Ascending aorta (tissue), 2 donors: ENCODE measurements at regions not wholly inside any gene's neighbourhood (a gene's known extent, or its start where the extent isn't known, plus 50 kb on each side); places are given as distances from the start of the nearest gene placed in this dataset.
A peak's percentile ranks its signal among the peaks of the same experiment; 100 is the strongest.

ENCODE experiments used
- DNase-seq, 2 donors: peaks; one replicate each; pipeline ENCODE4 v3.0.0-alpha.2; 2019; ENCODE audit warnings: low spot score in 2 of 2
- H3K27ac ChIP-seq, 2 donors: fragments of 200-600 bp; sonication (generic); one replicate each; pipeline ENCODE4 v1.5.1; 2016 to 2017; ENCODE audit warnings: mild to moderate bottlenecking in 1 of 2
- H3K27me3 ChIP-seq: fragments of 200-600 bp; sonication (generic); one replicate; pipeline ENCODE4 v1.5.1; 2017
- H3K36me3 ChIP-seq, 2 donors: fragments of 200-600 bp; sonication (generic); one replicate each; pipeline ENCODE4 v1.5.1; 2016
- H3K4me1 ChIP-seq, 2 donors: fragments of 200-600 bp; sonication (generic); one replicate each; pipeline ENCODE4 v1.5.1; 2016 to 2017; ENCODE audit warnings: mild to moderate bottlenecking in 1 of 2
- H3K4me3 ChIP-seq, 2 donors: fragments of 200-600 bp; sonication (generic); one replicate each; pipeline ENCODE4 v1.5.1; 2016 to 2017; ENCODE audit warnings: mild to moderate bottlenecking in 1 of 2
- H3K9me3 ChIP-seq, 2 donors: fragments of 200-600 bp; sonication (generic); one replicate each; pipeline ENCODE4 v1.5.1; 2016
- intact Hi-C: fragments of 100-400 bp; cut with DNase I; formaldehyde crosslinking; loops from one replicate; pipeline ENCODE4 v1.15.1; 2023
- TF ChIP-seq, protein P1 (sequence below), 3 experiments: fragments of 200-600 bp in 2 of 3; fragments of 450-650 bp in 1 of 3; sonication (generic) in 2 of 3; IDR thresholded peaks; one replicate each; pipeline ENCODE4 v1.5.1; 2016 to 2019; ENCODE audit warnings: antibody characterized with exemption in 3 of 3, mild to moderate bottlenecking in 1 of 3, moderate library complexity in 1 of 3

DNA sequence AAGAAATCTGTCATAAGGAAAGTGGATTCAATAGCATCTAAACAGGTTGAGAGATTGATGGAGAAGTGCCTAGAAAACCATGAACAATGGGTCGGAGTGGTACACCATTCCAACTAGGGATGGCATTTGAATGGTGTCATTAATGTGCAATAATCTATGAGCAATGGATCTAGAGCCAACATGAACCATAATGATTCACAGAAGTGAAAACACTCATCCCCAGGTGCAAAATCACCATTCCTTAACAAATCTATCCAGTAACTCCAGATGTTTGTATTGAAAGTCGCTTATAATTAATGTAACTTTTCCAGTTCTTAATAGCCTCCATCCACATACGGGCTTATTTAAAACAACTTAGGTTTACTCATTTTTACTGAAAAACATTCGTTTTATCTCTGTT lies 201.3 kb upstream of the ADGRL4 start:
- intact Hi-C loops: no loop called here
- H3K27ac ChIP-seq: no peak overlapping the region

GRCh38 chr1:79207331-79207730 lies 200.8 kb upstream of the ADGRL4 start:
- Histone ChIP-seq H3K27ac (no peak overlapping the region), H3K9me3 (no peaks in the 10 kb centered on the region), H3K36me3 (no peaks in the 10 kb centered on the region), H3K4me1 (no peaks in the 10 kb centered on the region), H3K4me3 (no peak overlapping the region), H3K27me3 (no peaks in the 10 kb centered on the region)
- intact Hi-C loops: no loop called here
- no peak for DNase-seq
- TF ChIP-seq, protein P1, sequence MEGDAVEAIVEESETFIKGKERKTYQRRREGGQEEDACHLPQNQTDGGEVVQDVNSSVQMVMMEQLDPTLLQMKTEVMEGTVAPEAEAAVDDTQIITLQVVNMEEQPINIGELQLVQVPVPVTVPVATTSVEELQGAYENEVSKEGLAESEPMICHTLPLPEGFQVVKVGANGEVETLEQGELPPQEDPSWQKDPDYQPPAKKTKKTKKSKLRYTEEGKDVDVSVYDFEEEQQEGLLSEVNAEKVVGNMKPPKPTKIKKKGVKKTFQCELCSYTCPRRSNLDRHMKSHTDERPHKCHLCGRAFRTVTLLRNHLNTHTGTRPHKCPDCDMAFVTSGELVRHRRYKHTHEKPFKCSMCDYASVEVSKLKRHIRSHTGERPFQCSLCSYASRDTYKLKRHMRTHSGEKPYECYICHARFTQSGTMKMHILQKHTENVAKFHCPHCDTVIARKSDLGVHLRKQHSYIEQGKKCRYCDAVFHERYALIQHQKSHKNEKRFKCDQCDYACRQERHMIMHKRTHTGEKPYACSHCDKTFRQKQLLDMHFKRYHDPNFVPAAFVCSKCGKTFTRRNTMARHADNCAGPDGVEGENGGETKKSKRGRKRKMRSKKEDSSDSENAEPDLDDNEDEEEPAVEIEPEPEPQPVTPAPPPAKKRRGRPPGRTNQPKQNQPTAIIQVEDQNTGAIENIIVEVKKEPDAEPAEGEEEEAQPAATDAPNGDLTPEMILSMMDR (IDR thresholded peaks at IDR 0.05): no peak

More for the DNA sequence above, 201.3 kb upstream of the ADGRL4 start:
- Histone ChIP-seq H3K9me3 (no peaks in the 10 kb centered on the region), H3K36me3 (no peaks in the 10 kb centered on the region), H3K4me1 (no peaks in the 10 kb centered on the region), H3K4me3 (no peak overlapping the region), H3K27me3 (no peaks in the 10 kb centered on the region)
- TF ChIP-seq, protein P1 (IDR thresholded peaks at IDR 0.05): no peak
- no peak for DNase-seq

DNA sequence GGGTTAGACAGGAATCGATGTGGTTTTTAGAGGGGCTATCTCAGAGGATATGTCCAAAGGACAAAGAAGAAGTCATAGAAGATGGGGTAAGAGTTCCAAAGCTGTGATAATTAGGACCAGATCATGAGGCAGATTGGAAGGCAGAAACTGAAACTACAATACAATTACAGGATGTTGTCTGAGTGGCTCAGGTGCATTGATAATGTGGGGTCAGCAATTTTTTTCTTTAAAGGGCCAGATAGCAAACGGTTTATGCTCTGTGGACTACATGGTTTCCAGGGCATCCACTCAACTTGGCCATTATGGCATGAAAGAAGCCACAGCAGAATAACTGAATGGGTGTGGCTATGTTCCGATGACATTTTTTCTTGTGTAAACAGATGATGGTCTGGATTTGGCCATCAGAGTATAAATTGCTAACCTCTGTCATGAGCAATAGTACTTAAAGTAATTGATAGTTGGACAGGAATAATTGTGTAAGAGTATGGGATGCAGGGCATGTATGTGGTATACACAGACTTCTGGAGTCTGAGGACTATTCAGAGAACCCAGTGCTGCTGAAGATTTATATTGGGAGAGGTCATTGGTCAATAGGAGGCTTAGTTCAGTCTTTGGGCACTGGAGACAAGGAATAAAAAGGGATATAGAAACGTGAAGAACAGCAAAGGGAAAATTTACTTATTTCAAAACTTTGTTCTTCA lies 198.4 kb upstream of the ADGRL4 start:
- no peak overlapping the region for H3K4me3 ChIP-seq
- TF ChIP-seq, protein P1 (IDR thresholded peaks at IDR 0.05): no peak
- intact Hi-C loops: no loop called here
- no peaks in the 10 kb centered on the region for H3K27me3 ChIP-seq
- no peaks in the 10 kb centered on the region for H3K9me3 ChIP-seq
- H3K36me3 ChIP-seq: no peaks in the 10 kb centered on the region
- no peak for DNase-seq
- H3K27ac ChIP-seq: no peak overlapping the region
- no peaks in the 10 kb centered on the region for H3K4me1 ChIP-seq

GRCh38 chr1:79198832-79199231 lies 192.3 kb upstream of the ADGRL4 start:
- no peak overlapping the region for H3K4me3 ChIP-seq
- H3K4me1 ChIP-seq: no peaks in the 10 kb centered on the region
- TF ChIP-seq, protein P1 (IDR thresholded peaks at IDR 0.05): no peak
- no peaks in the 10 kb centered on the region for H3K36me3 ChIP-seq
- no peak overlapping the region for H3K27ac ChIP-seq
- no peaks in the 10 kb centered on the region for H3K27me3 ChIP-seq
- intact Hi-C loops: loop anchor here (5.0 kb wide), 1 partner anchor 362 kb away; no protein-coding TSS in a partner anchor
- no peak for DNase-seq
- H3K9me3 ChIP-seq: no peaks in the 10 kb centered on the region

DNA sequence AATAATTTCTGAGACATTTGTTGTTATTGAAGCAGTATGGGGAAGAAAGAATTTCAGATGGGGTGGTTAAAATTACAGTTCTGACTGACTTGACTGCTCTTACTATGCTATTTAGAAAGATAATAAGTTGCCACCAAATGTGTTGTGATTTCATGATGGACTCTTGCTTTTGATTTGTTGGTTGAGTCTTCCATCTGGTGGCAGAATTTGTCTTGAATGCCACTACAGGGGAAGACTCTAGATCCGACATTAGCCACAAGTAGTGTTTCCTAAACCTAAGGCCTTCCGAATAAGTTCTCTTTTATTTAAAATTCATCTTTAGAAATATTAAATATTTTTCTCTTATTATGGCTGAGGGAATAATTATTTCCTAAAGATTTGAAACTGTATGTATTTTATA lies 190.9 kb upstream of the ADGRL4 start:
- DNase-seq: no peak
- Histone ChIP-seq H3K9me3 (no peaks in the 10 kb centered on the region), H3K36me3 (no peaks in the 10 kb centered on the region), H3K27me3 (no peaks in the 10 kb centered on the region), H3K4me1 (no peaks in the 10 kb centered on the region), H3K27ac (no peak overlapping the region), H3K4me3 (no peak overlapping the region)
- intact Hi-C loops: loop anchor here (5.0 kb wide), 1 partner anchor 360 kb away; no protein-coding TSS in a partner anchor
- TF ChIP-seq, protein P1 (IDR thresholded peaks at IDR 0.05): peak in 1 of 3 experiments; percentile 11
